DMS53 (cell line): ENCODE measurements at regions not wholly inside any gene's neighbourhood (a gene's known extent, or its start where the extent isn't known, plus 50 kb on each side); places are given as distances from the start of the nearest gene placed in this dataset.

Source experiments
- DNase-seq: peaks from one replicate; lab custom pipeline; 2025; lab: John Stamatoyannopoulos, UW

DNA sequence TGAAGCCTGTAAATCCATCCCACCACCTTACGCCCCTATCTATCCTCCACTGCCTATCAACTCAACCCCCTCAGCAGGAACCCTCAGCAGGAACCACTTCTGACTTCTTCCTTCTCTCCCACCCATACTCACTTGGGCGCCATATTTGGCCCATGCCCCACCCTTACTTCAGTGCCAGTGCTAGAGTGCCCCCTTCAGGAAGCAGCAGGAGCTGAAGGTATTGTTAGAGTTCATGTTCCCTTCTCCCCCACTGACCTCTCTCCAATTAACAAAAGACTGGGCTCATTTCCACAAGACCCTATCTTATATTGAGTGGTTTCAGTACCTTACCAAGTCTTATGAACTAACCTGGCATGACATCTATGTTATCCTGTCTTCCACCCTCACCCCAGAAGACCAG lies 363.1 kb upstream of the SLIT2 start:
- peak; percentile 42 for DNase-seq

DNA sequence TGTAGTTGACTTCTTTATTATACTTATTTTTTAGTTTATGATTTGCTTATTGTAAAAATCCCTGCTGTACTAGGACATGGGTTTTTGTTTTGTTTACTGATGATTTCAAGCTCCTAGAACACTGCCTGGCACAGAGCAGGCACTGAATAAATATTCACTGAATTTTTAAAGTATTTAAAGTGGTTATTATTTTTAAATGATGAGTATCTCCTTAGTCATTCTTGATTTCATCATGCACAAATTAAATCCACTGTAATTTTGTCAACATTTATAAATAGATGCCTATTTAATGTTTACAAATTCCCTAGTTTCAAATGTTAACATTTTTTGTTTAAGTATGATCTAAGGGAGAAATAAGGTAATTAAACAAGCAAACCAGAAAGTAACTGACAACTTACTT lies 367.9 kb upstream of the SLIT2 start:
- DNase-seq, result no peak

DNA sequence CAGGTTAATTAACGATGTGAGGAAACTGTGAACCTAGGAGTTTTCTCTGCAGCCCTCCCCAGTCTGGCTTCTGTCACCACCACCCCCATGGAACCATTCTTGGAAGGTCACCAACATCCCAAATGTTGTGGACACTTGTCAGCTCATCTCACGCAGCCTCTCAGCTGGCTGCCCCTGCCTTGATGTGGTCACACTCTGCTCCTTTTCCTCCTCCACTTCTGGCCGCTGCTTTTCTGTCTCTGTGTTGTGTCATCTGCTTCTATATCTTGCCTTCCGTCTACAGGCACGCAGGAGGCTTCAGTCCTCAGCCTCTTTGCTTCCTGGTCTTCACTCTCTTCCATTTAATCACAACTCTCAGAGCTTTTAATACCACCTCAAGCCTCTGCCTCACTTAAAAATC lies 371.5 kb upstream of the SLIT2 start:
- DNase-seq, result no peak

DNA sequence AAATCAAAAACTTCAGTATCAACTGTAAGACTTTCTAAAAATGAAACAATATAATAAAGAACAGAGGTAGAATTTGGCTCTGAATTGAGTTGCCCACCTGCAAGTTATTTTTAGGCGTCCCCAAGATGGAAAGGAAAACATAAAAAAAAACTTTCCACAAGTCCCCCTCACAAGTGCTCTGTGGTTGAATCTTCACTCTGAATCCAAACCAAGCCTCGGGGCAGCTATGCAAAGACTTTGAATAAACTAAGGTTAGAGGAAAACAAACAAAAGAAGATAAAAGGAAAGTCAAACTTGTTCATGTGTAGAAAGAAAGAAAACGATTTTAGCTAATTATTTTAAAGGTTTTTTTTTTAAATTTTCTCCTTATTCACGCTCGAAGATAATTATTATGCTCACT lies 372.4 kb upstream of the SLIT2 start:
- no peak for DNase-seq

DNA sequence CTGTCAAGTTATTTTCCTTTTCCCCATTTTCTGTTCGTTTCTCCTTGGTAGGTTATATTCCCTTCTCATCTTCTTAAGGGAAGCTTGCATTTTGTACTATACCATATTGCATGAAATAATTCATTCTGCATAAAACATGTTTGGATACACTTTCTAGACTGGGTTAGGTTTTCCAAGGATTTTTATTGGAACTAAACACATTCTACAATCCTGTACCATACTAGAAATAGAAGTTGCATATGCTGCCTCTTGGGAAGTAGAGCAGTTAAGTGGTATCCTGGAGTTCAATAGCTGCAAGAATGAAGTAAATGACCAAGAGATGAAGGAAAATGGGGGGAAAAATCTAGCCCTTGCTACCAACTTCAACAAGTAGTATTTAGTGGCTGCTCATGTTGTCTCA lies 393.7 kb upstream of the SLIT2 start:
- no peak for DNase-seq

DNA sequence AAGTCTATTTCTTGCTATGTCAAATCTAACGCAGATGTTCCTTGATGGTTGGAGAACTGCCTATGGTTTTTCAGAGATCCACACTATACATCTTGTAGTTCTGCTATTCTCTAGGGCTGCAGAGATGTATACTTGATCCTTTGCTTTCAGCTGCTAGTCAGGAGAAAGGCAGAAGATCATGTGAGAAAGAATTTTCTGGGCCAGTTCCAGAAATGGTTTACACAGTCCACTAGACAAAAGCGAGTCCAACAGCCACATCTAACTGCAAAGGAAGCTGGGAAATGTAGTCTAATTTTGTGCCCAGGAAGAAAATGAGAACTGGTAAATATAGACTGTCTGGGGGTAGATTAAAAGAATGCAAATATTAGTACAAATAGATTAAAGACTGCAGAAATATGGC lies 394.3 kb upstream of the SLIT2 start:
- peak; percentile 67 for DNase-seq

DNA sequence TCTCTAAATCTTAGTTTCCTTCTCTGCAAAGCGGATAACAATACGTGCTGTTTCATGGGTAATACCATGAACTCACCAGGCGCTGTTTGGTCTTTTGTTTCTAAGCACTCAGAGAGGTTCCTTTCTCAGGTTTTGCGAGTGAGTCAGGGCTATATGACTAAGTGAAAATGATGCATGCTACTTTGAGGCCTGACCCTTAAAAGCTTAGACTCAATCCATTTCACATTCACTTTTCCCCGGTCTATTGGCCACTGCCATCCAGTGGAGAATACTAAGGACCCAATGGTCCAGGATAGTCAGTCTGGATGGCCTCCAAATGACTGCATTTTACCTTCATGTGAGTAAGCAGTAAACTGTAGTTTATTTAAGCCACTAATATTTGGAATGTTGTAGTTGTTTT lies 400.8 kb upstream of the SLIT2 start:
- peak; percentile 36 for DNase-seq

DNA sequence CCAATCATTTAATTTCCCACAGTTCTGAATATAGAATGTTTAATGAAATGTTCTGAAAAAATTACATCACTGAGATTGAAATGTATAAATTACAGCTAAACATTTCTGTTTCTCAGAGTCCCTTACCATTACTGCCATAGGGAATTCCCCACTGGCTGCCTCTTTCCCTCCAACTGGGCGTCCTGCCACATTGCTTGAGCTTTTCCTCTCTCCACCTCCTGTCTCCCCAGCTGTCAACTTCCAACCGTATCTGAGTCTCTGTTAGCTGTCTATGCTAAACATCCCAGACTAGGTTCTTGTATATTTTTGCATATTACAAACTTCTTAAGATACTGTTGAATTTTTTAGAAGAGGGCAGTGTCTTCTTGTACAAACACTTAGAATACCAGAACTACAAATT lies 407.3 kb upstream of the SLIT2 start:
- no peak for DNase-seq

DNA sequence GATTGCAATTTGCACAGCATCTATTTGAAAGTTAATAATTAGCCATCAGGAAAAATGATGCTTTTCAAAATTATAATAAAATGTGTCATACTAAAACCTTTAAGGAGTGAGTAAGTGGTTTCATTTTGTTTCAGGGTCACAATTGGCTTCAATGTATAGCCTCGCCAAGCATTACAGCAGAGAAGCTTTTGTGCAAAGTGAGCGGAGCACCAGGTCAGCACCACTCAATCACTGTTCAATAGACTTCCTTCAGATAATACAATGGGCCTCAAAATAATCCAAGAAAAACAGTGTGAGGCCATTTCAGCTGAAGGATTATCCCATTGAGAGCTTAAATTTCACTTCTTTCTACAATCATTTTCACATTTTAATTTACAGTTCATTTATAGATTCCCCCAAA lies 409.2 kb upstream of the SLIT2 start:
- DNase-seq, result no peak

DNA sequence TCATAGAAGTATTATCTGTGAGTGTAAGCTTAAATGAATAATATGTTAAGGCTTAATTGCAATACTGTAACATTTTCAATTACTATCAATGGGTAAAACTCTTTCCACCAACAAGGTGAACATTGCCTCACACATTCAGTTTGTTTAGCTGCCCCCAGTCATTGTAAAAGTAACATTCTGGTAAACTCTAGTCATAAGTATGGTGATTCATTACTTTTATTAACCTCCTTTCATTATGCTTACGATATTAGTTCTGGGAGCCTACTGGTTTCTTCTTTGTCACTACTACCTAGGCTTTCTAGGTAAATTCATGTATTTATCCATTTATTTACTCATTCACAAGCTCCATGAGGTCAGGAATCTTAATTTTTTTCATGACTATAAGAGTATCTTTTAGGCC lies 412.8 kb upstream of the SLIT2 start:
- DNase-seq, result no peak

DNA sequence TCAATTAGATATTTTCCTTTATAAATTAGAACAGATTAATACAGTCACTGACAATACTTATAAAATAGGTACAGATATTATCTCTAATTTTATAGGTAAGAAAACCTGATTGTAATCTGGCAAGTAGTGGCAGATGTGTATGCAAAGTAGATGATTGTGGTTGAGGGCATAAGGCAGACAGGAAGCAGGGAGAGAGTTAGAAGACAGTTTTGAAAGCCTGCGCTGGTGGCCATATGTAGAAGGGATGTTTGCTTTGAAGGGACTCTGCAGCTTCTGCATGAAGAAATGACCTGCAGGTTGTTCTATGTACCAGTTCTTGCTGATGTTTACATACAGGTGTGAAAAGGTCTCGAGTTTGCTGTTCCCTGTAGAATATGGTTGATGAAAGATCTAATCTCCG lies 416.3 kb upstream of the SLIT2 start:
- no peak for DNase-seq

DNA sequence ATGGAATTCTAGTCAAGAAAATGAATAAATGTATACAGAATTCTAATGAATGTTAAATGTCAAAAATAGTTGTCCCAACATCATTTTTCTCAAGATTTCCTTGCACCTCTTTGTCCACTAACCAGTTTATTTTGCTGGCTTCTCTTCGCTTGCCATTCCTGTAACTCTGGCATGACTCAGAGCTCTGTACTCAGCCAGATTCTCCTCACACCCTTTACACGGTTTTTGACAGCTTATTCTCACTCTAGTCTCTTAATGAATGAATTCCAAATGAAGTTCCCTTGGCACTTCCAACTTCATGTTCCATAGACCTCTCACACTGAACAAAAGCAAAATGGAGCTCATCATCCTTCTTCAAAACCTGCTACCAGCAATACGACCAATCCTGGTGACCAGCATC lies 419.3 kb upstream of the SLIT2 start:
- no peak for DNase-seq

DNA sequence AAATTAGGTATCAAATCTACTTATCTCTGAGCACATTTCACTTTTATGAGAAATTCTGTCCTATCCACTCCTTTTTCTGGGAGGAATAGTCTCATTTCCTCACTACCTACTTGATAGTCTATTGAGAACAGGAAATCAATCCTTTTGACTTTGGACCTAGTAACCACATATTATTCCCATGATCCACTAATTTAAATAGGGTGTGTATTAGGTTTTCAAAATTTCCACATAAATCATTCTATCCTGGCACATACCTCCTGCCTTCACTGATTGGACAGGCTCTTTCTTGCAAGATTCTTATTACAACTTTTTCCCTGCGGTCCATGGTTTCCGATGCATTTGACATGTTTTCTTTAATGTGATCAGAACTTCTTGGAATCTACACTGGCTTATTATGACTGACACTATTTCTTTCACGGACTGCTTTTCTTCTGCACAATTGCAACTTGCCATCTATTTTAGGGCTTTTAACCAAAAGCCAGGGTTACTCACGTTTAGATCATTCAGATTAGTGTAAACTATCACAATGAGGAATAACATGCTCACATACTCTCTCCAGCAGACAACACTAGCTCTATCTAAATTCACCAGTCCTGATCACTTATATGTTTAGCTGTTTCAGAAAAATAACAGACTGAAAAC lies 419.9 kb upstream of the SLIT2 start:
- DNase-seq, result no peak

DNA sequence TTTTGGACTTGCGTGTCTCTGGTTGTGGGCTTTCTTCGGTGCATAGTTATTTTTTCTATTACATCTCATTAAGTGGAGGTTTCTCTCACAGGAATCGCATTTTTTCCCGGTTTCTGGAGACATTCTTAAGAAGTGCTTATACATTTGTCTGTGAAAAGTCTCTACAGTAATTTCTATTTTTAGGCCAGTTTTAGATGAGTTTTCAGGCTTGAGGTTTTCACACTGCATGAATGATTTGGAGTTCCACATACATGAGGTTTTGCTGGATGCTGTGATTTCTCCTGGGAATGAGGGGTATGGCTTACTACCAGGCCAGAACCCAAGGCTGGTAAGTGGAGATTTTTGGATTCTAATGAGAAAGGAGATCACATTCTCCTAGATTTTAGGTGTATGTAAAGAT lies 422.6 kb upstream of the SLIT2 start:
- DNase-seq, result no peak

DNA sequence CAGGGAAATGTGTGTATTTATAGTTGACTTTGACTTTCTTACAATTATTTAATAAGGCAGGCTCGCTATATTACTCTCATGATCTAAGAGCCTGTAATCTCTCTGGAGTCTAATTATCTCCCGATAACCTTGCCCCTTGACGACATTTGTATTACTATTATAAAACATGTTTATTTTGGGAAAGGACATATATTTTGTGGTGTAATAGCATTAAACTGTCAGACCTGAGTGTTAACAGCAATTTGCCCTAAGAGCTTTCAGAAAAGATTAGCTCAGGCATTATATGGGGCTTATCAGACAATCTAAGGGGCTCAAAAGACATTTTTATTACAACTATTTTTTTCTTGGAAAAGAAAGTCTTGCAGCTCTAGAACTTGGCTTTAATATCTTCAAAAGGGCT lies 427.9 kb upstream of the SLIT2 start:
- no peak for DNase-seq

DNA sequence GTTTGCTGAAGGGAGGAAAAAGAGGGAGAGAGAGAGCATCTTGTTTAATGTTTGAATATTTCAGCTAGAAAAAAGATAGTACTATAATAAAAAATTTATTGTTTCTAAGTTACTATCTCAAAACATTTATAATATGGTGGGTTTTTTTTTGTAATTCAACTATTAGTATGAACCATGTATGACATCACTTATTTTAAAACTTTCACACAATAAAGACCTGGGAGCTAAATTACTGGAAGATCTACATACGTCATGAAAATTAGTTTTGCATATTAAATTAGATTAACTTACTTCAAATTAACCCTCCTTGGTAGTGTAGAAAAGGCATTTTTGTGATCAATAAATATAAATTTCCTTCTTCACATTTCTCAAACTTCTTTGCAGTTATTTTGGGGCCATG lies 432.0 kb upstream of the SLIT2 start:
- DNase-seq, result no peak

DNA sequence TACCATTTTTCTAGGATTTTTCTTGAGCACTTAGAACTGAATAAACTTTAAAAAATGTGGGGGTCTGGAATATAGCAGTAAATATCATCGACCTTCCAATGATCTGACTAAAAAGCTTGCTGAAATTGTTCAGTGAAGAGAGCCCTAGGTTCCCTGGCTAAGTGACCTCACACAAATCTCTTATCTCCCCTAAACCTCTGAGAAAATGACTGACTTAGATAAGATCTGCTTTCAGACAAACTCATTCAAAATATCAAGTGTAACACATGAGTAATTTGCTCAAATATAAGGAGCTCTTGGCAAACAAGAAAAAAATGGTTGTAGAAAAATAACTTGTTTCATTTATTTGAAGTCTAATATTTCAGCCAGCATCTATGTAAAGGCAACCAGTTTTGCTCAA lies 441.7 kb upstream of the SLIT2 start:
- peak; percentile 42 for DNase-seq

DNA sequence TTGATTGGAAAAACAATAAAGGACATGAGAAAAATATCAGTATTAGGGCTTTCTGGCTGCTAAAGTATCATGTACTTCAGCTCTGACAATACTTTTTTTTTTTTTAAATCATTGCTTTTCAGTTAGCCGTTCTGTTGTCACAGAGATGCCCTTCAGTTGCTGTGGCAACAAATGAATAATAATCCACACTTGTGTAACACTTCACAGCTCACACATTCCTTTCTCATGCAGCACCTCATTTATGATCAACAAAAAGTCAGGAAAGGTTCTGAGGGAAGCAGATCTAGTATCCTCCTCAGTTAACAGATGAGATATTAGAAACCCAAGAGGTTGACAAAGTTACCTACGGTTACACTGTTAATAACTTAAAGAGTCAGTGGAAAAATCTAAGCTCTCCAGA lies 444.2 kb upstream of the SLIT2 start:
- DNase-seq, result peak; percentile 87

DNA sequence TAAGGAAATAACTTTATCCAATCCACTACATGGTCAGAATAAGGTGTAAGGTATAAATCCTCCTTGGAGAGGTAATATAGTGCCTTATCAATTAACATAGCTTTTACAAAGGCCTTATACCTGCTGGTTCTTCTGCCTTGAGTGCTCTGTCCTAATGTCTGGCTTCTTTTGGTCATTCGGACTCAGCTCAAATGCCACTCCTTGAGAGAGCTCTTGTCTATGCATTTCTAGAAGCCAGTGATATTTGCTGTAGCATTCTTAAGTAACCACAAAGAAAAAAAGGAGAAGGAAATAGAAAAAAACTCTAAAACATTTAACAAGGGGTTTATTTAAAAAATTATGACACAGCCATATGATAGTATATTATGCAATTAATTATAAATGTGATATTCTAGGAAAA lies 444.8 kb upstream of the SLIT2 start:
- peak; percentile 27 for DNase-seq

DNA sequence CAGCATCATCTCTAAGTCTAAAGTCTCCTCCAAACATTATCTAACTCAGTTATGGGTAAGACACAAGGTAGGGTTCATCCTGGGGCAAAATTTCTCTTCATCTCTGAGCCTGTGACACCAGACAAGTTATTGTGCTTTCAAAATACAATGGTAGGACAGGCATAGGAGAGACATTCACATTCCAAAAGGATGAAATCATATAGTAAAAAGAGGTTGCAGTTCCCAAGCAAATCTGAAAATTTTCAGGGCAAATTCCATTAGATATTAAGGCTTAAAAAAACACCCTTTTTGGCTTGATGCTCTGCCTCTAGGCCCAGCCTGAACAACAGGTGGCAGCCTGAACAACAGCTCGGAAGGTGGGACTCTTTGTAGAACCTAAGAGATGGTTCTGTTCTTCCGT lies 448.3 kb upstream of the SLIT2 start:
- DNase-seq, result no peak

DNA sequence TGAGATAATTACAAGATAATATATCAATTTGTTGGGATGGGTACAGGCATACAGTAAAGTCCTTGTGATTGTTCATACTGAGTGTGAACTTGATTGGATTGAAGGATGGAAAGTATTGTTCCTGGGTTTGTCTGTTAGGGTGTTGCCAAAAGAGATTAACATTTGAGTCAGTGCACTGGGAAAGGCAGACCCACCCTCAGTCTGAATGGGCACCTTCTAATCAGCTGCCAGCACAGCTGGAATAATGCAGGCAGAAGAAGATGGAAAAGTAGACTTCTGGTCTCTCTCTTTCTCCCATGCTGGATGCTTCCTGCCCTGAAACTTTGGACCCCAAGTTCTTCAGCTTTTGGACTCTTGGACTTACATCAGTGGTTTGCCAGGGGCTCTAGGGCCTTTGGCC lies 457.9 kb upstream of the SLIT2 start:
- no peak for DNase-seq

DNA sequence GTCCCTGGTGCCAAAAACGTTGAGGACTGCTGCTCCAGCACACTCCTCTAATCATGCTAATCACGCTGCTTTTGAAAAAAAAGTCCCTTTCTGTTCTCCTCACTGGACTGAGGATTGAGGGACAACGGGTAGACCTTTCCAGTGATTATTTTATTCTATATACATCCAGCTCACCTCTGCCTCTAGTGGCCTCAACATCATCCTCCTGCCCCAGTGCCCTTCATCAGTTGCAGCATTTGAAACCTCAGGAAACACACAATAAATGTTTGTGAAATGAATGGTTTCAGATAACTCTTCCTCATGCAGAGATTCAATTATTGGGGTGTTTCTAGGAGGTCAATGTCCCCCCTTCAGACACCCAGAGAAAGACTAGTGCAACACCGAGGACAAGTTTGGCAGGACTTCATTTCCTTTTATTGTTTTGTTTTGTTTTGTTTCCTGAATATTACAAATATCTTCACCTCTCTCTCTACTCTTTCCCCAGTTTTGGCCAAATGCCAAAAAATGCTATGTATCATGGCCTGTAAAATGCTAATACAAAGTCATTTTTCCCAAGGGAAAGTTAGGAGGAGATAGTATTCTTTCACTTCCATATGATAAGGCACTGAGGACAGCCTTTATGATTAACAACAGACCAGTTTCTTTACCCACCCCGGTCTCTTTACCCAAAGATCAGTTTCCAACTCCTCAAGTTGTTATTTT lies 460.1 kb upstream of the SLIT2 start:
- peak; percentile 41 for DNase-seq

DNA sequence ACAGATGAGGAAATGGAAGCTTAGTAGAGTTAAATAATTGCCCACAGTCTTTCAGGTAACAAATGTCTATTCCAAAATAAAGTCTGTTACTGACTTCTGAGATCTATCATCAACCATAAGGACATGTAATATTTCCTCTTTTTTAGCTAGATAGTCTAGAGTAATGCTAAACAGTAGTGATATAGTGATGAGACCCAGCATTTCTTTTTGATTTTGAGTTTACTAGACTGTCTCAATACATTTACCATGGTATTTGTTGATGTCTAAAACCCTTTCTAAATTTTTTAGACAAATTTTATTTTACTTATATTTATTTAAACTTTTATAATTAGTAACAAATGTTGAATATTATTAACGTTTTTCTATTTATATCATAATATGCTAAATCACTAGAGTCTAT lies 465.1 kb upstream of the SLIT2 start:
- DNase-seq, result no peak

DNA sequence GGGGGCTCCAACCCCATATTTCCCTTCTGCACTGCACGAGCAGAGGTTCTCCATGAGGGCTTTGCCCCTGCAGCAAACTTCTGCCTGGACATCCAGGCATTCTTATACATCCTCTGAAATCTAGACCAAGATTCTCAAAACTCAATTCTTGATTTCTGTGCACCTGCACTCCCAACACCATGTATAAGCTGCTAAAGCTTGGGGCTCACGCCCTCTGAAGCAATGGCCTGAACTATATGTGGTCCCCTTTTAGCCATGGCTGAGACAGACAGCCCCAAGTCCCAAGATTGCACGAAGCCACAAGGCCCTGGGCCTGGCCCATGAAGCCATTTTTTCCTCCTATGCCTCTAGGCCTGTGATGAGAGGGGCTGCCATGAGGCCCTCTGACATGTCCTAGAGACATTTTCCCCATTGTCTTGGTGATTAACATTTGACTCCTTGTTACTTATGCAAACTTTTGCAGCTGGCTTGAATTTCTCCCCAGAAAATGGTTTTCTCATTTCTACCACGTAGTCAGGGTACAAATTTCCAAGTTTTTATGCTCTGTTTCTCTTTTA lies 468.0 kb upstream of the SLIT2 start:
- DNase-seq, result peak; percentile 47
